Esophagus mucosa (tissue), 1 donor: ENCODE measurements at regions not wholly inside any gene's neighbourhood (a gene's known extent, or its start where the extent isn't known, plus 50 kb on each side); places are given as distances from the start of the nearest gene placed in this dataset.

ENCODE experiments used
- ATAC-seq: fragments of 200-7000 bp; cut with Tn5 transposase; one replicate; pipeline ENCODE4 v1.9.1; 2020
- donor health status: DM: yes; HTN: yes; CAD: no.

- ATAC-seq, result no peak
These were observed 53.8 kb downstream of the FZD10 start for GRCh38 chr12:130216031-130216430.

DNA sequence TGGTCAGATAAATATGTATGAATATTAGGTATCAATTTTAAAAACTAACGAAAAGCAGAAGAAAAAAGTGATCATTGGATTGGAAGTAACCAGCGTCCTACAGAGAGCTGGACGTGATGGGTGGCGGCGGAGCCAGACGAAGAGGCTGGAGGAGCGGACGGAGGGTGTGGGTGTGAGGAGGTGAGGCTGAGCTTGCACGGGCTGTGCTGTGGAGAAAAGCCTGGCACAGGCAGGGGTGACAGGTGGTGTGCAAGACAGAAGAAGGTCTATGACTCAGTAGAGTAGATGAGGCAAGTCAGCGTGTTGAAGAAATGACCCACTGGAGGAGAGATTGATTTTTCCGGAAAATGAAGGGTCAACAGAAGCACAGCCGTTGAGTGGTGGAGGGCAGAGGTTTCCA is 56.4 kb downstream of the FZD10 start:
- no peak for ATAC-seq

DNA sequence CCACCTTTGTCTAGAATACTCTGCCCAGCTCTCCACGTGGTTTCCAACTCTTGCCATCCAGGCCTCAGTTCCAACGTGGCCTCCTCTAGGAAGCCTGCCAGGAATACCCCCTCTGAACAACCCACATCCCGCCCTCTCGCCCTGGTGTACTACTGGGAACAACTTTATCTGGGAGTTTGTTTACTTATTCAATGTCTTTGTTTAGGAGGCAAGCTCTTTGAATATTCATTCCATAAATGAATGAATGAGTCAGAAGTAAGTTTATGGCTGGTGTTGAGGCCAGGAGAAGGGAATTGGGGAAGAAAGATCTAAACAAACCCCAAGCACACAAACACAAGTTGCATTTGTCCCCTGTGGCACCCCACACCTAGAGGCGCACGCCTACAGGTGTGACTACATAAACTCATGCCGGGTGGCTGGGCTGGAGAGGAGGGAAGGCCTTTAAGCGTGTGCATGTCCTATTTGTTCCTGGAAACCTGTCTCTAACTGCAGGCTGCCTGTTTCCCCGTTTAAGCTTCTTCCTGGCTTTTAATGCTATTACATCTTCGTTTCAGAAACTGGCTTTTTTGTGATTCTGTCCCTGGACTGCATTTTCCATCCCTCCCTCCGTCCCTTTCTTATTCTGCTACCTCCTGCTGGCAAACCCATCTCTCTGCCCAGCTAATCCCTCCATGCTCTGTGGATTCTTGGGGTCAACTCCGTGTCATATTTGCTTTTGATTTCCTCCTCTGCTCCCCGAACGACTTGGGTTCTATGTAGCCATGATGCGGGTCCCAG is 57.9 kb downstream of the FZD10 start:
- no peak for ATAC-seq

GRCh38 chr12:130220706-130221100 is 58.4 kb downstream of the FZD10 start:
- no peak for ATAC-seq

DNA sequence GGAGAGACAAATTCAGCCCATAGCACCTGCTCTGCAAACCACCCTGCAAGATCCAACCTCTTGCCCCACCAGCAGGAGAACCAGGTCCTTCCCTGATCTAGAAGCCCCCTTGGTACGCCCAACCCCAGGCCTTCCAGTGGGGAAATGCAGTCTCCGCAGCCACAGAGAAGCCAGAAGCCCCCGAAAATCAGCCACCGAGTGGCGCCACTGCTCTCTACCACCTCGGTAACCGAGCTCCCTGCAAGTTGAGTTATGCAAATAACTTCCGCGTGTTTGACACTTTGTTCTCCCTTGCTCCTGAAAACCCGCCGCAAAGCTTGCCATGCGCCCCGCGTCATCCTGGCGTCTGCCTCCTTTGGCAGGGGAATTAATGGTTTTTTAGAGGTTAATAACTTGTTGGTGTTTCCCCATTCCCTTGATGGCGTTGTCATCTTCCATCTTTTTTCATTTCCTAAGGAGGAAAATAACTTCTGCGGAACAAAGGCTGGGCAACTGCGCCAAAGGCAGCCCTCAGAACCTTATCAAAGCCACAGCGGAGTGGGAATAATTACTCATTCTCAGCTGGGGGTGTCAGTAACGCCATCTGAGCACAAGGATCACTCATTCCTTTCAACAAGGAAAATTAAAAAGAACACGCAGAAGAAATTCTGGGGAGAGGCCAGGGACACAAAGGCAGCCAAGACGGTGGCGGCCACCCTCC is 60.4 kb downstream of the FZD10 start:
- ATAC-seq, result peak; percentile 29

- no peak for ATAC-seq
These were observed 61.5 kb downstream of the FZD10 start for GRCh38 chr12:130223767-130224244.

GRCh38 chr12:130224613-130225012 is 62.3 kb downstream of the FZD10 start:
- ATAC-seq, result no peak

DNA sequence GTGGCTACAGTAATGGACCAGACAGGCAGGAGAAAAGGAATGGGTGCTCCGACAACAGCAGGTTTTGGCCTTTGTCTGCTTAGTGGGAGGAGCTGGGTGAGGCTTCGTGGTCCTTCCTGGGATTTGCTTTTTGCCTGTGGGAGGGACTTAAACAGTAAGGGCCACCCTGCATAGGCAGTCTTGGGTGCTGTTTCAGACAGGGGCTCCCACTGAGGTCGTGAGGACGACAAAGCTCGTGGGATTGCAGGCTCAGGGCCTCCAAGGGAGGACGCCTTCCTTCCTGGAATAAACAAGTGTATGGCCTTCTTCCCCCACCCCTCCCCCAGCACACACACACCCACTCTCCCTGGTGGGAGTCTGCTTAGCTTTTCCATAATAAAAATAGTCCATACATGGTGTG is 63.1 kb downstream of the FZD10 start:
- no peak for ATAC-seq

GRCh38 chr12:130226126-130226525 is 63.9 kb downstream of the FZD10 start:
- ATAC-seq, result no peak

DNA sequence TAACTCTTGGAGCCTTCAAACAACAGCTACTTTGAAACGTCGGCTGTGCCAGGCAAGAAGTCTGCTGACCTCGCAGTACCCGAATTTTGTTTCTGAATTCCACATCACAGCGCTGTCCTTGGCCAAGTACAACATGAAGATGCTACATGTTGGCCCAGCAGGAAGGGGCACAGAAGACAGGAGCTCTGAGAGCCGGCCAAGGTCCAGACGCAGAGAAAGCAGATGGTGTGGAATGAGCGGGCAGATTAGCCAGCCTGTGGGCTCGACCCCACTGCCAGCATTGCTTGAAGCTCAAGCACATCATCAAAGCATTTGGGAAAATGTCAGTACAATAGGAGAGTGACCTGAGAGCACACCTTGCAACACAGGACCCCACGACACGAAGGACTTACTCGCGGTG is 64.5 kb downstream of the FZD10 start:
- ATAC-seq, result no peak

GRCh38 chr12:130227641-130228040 is 65.4 kb downstream of the FZD10 start:
- ATAC-seq, result peak; percentile 77

DNA sequence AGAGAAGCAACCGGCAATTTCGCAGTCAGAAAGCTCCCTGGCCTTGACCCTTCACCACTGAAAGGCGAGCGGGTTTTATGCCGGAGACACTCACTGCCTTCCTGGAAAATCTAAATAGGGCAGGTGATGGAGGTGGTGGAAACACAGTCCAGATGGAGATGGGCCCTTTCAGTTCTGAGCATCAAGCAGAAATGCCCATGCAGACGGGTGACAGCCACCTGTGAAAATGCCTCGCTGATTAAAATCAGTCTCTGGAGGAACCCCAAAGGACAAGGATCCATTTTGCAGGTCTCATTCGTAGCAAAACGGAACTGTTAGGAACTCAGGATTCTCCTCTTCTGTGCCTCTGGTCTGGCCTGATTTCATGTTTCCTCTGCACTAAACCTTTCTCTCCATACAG is 74.2 kb downstream of the FZD10 start:
- no peak for ATAC-seq

DNA sequence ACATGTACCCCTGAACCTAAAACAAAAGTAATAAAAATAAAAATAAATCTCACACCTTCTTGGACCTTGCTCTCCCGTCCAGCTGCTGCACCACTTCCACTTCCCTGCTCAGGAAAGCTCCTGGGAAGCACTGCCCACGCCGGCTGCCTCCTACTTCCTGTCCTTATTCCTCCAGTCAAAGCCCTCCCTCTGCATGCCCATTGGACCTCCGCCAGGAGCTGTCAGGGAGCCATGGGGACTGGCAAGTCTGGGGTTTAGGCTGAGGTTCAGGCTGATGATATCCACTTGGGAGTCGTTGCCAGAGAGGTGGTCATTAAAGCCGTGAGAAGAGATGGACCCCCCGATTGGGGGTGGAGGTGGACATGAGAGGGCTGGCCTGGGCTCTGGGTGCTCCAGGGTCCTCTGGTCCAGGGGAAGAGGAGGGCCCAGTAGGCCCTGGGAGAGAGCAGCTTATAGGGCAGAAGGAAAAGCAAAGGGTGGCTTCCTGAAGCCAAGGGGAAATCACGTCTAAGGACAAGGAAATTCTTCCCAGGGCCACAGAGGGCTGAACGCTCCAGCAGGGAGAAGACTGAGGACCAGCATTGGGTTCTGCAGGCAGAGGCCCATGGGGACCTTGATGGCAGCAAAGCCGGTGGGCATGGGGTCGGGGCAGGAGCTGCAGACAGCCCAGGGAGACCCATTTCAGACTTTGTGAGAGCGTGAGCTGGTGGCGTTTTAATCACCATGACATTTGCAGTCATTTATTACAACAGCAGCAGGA is 78.7 kb downstream of the FZD10 start:
- ATAC-seq, result no peak

- ATAC-seq, result no peak
These were observed 80.2 kb downstream of the FZD10 start for GRCh38 chr12:130242506-130242905.

- no peak for ATAC-seq
These were observed 83.0 kb downstream of the FZD10 start for GRCh38 chr12:130245251-130245650.

GRCh38 chr12:130246560-130246959 is 84.3 kb downstream of the FZD10 start:
- peak; percentile 68 for ATAC-seq

GRCh38 chr12:130247634-130248237 is 85.5 kb downstream of the FZD10 start:
- ATAC-seq, result no peak

DNA sequence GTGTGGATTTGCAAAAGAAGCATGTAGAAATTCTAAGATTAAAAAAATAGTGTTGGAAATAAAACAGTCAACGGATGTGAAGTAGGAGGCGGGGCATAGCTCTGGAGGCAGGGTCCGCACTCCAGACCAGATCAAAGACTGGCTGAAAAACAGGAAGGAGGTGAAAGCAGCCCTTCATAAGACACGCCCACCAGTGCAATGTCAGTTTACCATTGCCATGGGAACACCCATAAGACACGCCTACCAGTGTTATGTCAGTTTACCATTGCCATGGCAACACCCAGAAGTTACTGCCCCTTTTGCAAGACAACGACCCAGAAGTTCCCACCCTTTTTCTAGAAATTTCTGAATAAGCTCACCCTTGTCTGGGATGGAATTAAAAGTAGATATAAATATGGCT is 87.1 kb downstream of the FZD10 start:
- ATAC-seq, result no peak

DNA sequence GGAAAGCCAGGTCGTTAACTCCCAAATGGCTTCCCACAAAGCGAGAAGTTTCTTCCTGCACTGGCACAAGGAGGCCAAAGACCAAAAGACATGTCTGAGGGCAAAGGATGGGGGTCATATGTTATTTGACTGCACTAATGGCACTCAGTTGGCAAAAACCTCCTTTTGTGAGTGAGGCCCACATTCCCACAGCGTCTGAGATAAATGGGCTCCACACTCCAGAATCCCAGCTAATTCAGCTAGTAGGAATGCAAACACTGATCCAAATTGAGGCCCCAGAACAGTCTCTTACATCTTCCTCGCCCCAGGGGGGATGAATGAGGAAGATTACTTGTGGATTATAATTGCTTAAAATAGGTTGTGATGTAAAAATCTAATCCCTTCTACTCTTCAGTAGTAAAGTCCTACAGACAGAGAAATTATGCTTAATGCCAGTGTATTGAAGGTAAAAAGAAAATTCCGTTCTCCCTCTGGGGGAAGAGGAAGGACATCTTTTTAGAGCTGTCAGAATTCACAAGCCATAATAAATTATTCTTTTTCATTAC is 86.4 kb upstream of the PIWIL1 start:
- ATAC-seq, result no peak

- peak; percentile 71 for ATAC-seq
These were observed 83.8 kb upstream of the PIWIL1 start for GRCh38 chr12:130253866-130254265.

GRCh38 chr12:130254461-130255276 is 83.0 kb upstream of the PIWIL1 start:
- ATAC-seq, result peak; percentile 81

GRCh38 chr12:130258863-130259262 is 78.8 kb upstream of the PIWIL1 start:
- ATAC-seq, result no peak
